Endodermal cell (in vitro differentiated cells): ENCODE measurements at regions not wholly inside any gene's neighbourhood (a gene's known extent, or its start where the extent isn't known, plus 50 kb on each side); places are given as distances from the start of the nearest gene placed in this dataset.
"Not testable (repeated sequence)": the region's sequence is repeated elsewhere in the genome, so short reads cannot be mapped to it uniquely, and the experiment has no call there.

ENCODE experiments used
- DNase-seq: peaks from one replicate; pipeline ENCODE4 v3.0.0-alpha.2; 2017
- H3K27ac ChIP-seq: 2 replicates; pipeline ENCODE4 v1.5.1; 2013; ENCODE audit warnings: mild to moderate bottlenecking, low read depth, low read length, moderate library complexity
- H3K27me3 ChIP-seq: 2 replicates; pipeline ENCODE4 v1.6.1; 2013; ENCODE audit warnings: mild to moderate bottlenecking, low read length, moderate library complexity; ENCODE audit not compliant: insufficient read depth, control insufficient read depth, poor library complexity, severe bottlenecking
- H3K36me3 ChIP-seq: 2 replicates; pipeline ENCODE4 v1.7.0; 2013; ENCODE audit warnings: mild to moderate bottlenecking, low read length, moderate library complexity; ENCODE audit not compliant: control insufficient read depth, insufficient read depth
- H3K4me1 ChIP-seq: one replicate; pipeline ENCODE4 v1.7.0; 2013; ENCODE audit warnings: low read length; ENCODE audit not compliant: control insufficient read depth, insufficient read depth
- H3K4me3 ChIP-seq: 2 replicates; pipeline ENCODE4 v1.5.1; 2013; ENCODE audit warnings: mild to moderate bottlenecking, low read length, moderate library complexity
- H3K9ac ChIP-seq: 2 replicates; pipeline ENCODE4 v1.6.1; 2013; ENCODE audit warnings: mild to moderate bottlenecking, low read length, moderate library complexity; ENCODE audit not compliant: poor library complexity, severe bottlenecking; ENCODE audit errors: extremely low read depth
- H3K9me3 ChIP-seq: 2 replicates; pipeline ENCODE4 v1.6.1; 2013; ENCODE audit warnings: mild to moderate bottlenecking, low read length, moderate library complexity; ENCODE audit not compliant: control insufficient read depth
- H3K27ac Mint-ChIP-seq: 2 replicates; pipeline ENCODE4 v1.8.0; 2020; ENCODE audit warnings: mixed read lengths
- H3K27me3 Mint-ChIP-seq: 2 replicates; pipeline ENCODE4 v1.8.0; 2021; ENCODE audit warnings: mild to moderate bottlenecking, mixed read lengths; ENCODE audit not compliant: insufficient read depth
- H3K36me3 Mint-ChIP-seq: 2 replicates; pipeline ENCODE4 v1.8.0; 2020; ENCODE audit warnings: low read depth, mixed read lengths
- H3K4me1 Mint-ChIP-seq: 2 replicates; pipeline ENCODE4 v1.8.0; 2020; ENCODE audit warnings: mixed read lengths
- H3K4me3 Mint-ChIP-seq: 2 replicates; pipeline ENCODE4 v1.8.0; 2020; ENCODE audit warnings: mild to moderate bottlenecking, moderate library complexity, mixed read lengths
- H3K9me3 Mint-ChIP-seq: 2 replicates; pipeline ENCODE4 v1.8.0; 2020; ENCODE audit warnings: mild to moderate bottlenecking, mixed read lengths
- WGBS, 2 experiments: methylation state at CpG; one replicate each; pipeline versions ENCODE4 v1.1.5 to v1.1.7; 2013; ENCODE audit warnings: missing lambda C conversion rate in 2 of 2, mixed read lengths in 1 of 2; ENCODE audit not compliant: insufficient coverage in 1 of 2, insufficient read length in 1 of 2; 5-methylcytosine and 5-hydroxymethylcytosine counted together
- TF ChIP-seq, protein P1 (sequence below): fragments of 200-600 bp; sonication (generic); conservative IDR thresholded peaks from 2 replicates; pipeline ENCODE4 v1.5.0; 2021; ENCODE audit warnings: antibody characterized with exemption, mild to moderate bottlenecking

DNA sequence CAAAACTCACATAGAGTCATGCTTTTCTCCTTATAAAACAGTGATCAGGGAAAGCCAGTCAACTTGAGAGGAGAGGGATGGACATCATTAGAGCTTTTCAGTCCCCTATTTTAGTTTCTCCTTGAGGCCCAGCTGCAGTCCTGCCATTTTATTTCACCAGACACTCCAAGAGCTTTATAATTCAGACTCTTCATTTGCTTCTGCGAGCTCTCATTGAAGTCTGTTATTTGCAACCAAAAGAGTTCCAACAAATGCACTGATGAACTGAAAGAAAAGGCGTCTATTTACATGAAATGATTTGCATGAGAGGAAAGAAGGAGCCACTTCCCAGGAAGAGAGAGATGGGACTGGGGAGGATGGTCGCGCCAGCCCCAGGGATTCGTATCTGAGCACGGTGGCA lies 86.8 kb downstream of the NDUFA12 start:
- no peak overlapping the region for H3K4me3 ChIP-seq
- no peaks in the 10 kb centered on the region for H3K27me3 Mint-ChIP-seq
- TF ChIP-seq, protein P1, sequence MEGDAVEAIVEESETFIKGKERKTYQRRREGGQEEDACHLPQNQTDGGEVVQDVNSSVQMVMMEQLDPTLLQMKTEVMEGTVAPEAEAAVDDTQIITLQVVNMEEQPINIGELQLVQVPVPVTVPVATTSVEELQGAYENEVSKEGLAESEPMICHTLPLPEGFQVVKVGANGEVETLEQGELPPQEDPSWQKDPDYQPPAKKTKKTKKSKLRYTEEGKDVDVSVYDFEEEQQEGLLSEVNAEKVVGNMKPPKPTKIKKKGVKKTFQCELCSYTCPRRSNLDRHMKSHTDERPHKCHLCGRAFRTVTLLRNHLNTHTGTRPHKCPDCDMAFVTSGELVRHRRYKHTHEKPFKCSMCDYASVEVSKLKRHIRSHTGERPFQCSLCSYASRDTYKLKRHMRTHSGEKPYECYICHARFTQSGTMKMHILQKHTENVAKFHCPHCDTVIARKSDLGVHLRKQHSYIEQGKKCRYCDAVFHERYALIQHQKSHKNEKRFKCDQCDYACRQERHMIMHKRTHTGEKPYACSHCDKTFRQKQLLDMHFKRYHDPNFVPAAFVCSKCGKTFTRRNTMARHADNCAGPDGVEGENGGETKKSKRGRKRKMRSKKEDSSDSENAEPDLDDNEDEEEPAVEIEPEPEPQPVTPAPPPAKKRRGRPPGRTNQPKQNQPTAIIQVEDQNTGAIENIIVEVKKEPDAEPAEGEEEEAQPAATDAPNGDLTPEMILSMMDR: no peak
- no peaks in the 10 kb centered on the region for H3K4me1 Mint-ChIP-seq
- H3K9me3 ChIP-seq: peaks cover 7% of the 10 kb centered on the region
- no peak overlapping the region for H3K27ac Mint-ChIP-seq
- H3K36me3 ChIP-seq: no peaks in the 10 kb centered on the region
- DNase-seq: no peak
- H3K9ac ChIP-seq: no peak overlapping the region
- no peak overlapping the region for H3K4me3 Mint-ChIP-seq
- peaks cover 8% of the 10 kb centered on the region for H3K9me3 Mint-ChIP-seq
- H3K4me1 ChIP-seq: no peaks in the 10 kb centered on the region
- WGBS, 2 experiments: 73 to 78% methylated on average over 6 of the region's 6 CpGs
- no peaks in the 10 kb centered on the region for H3K27me3 ChIP-seq
- H3K36me3 Mint-ChIP-seq: no peaks in the 10 kb centered on the region
- no peak overlapping the region for H3K27ac ChIP-seq

DNA sequence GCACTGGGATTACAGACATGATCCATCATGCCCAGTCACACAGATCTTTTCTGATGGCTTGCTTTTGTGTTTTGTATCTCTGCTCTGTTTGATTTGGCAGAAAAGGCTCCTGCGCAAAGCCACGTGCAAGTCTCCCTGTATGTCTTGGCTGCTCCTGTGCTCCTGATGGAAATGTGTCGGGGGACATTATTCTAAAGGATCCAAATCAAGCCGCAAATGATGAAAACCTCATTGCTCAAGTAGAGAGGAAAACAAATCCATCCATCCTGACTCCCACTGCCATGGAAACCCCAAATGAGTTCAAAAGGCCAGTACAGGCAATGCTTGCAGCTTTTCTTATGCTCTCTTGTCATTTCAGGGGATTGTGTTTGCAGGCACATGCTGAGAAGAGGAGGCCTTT lies 93.8 kb downstream of the NDUFA12 start:
- TF ChIP-seq, protein P1: no peak
- Mint-ChIP-seq H3K4me3 (no peak overlapping the region), H3K36me3 (no peaks in the 10 kb centered on the region), H3K27ac (no peak overlapping the region), H3K9me3 (peaks cover 36% of the 10 kb centered on the region), H3K27me3 (peaks cover 2% of the 10 kb centered on the region), H3K4me1 (no peaks in the 10 kb centered on the region)
- Histone ChIP-seq H3K4me1 (no peaks in the 10 kb centered on the region), H3K27me3 (no peaks in the 10 kb centered on the region), H3K9ac (no peak overlapping the region), H3K27ac (no peak overlapping the region), H3K4me3 (no peak overlapping the region), H3K9me3 (peaks cover 29% of the 10 kb centered on the region), H3K36me3 (no peaks in the 10 kb centered on the region)
- 75 to 86% methylated on average over 4 of the region's 4 CpGs for WGBS, 2 experiments
- DNase-seq: no peak

DNA sequence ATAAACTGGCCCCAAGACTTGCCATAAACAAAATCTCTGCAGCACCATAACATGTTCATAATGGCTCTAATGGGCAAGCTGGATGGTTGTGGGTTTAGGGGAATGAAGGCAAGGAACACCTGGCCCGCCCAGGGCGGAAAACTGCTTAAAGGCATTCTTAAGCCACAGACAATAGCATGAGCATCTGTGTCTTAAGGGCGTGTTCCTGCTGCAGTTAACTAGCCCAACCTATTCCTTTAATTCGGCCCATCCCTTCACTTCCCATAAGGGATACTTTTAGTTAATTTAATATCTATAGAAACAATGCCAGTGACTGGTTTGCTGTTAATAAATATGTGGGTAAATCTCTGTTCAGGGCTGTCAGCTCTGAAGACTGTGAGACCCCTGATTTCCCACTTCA lies 97.7 kb downstream of the NDUFA12 start:
- not testable (repeated sequence) for H3K4me3 Mint-ChIP-seq, H3K27me3 Mint-ChIP-seq, H3K4me1 ChIP-seq, H3K4me3 ChIP-seq, H3K27ac Mint-ChIP-seq, H3K4me1 Mint-ChIP-seq, H3K36me3 ChIP-seq, H3K27me3 ChIP-seq, DNase-seq, H3K36me3 Mint-ChIP-seq, H3K27ac ChIP-seq, H3K9ac ChIP-seq
- H3K9me3 ChIP-seq: peaks cover 23% of the 10 kb centered on the region
- H3K9me3 Mint-ChIP-seq: peaks cover 29% of the 10 kb centered on the region
- WGBS, 2 experiments: 86% methylated on average over 3 of the region's 4 CpGs; no CpG with 5 or more reads in 1 of the 2 experiments

DNA sequence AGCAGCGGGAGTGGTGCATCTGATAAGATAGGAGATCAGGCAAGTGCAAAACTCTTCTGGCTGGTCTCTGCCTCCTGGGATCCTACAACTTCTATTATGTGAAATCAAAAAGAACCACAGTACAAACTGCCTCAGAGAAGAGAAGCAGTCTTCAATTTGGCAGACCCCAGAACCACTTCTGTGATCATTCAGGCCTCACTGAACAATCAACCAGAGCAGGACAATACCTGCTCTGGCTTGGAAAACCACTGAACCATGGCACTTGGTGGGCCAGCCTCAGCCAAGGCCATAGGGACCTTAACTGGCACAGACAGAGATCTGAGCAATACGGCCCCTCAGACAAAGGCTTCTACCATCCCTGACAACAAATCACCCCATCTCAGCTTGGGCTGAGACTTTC lies 103.0 kb downstream of the NDUFA12 start:
- H3K27ac ChIP-seq: no peak overlapping the region
- H3K4me1 ChIP-seq: no peaks in the 10 kb centered on the region
- no peaks in the 10 kb centered on the region for H3K36me3 ChIP-seq
- DNase-seq: no peak
- H3K9ac ChIP-seq: no peak overlapping the region
- TF ChIP-seq, protein P1: no peak
- no peaks in the 10 kb centered on the region for H3K27me3 ChIP-seq
- H3K9me3 ChIP-seq: peaks cover 9% of the 10 kb centered on the region
- Mint-ChIP-seq H3K36me3 (no peaks in the 10 kb centered on the region), H3K9me3 (peaks cover 12% of the 10 kb centered on the region), H3K4me3 (no peak overlapping the region), H3K27me3 (no peaks in the 10 kb centered on the region), H3K27ac (no peak overlapping the region), H3K4me1 (peaks cover 7% of the 10 kb centered on the region)
- no peak overlapping the region for H3K4me3 ChIP-seq
- WGBS, 2 experiments: 72 to 84% methylated on average over 2 of the region's 2 CpGs
